Neural cell (in vitro differentiated cells): ENCODE measurements at regions not wholly inside any gene's neighbourhood (a gene's known extent, or its start where the extent isn't known, plus 50 kb on each side); places are given as distances from the start of the nearest gene placed in this dataset.

Source experiments
- EP300 ChIP-seq: fragments of 450-650 bp; conservative IDR thresholded peaks from 2 replicates; pipeline ENCODE4 v1.6.1; 2014; ENCODE audit warnings: antibody characterized with exemption, mild to moderate bottlenecking, moderate library complexity; ENCODE audit not compliant: poor library complexity, severe bottlenecking
- MXI1 ChIP-seq: fragments of 450-650 bp; conservative IDR thresholded peaks from 2 replicates; pipeline ENCODE4 v1.6.1; 2014; ENCODE audit warnings: antibody characterized with exemption, mild to moderate bottlenecking; ENCODE audit not compliant: poor library complexity, severe bottlenecking
- POLR2AphosphoS5 ChIP-seq: IDR thresholded peaks from 2 replicates; pipeline ENCODE4 v1.6.1; 2012
- TF ChIP-seq, protein P1 (sequence below): IDR thresholded peaks from 2 replicates; pipeline ENCODE4 v1.6.1; 2012; ENCODE audit warnings: borderline replicate concordance
- TF ChIP-seq, protein P2 (sequence below): fragments of 450-650 bp; IDR thresholded peaks from 2 replicates; pipeline ENCODE4 v1.5.1; 2014; ENCODE audit warnings: antibody characterized with exemption, mild to moderate bottlenecking, moderate library complexity; ENCODE audit not compliant: poor library complexity, severe bottlenecking

DNA sequence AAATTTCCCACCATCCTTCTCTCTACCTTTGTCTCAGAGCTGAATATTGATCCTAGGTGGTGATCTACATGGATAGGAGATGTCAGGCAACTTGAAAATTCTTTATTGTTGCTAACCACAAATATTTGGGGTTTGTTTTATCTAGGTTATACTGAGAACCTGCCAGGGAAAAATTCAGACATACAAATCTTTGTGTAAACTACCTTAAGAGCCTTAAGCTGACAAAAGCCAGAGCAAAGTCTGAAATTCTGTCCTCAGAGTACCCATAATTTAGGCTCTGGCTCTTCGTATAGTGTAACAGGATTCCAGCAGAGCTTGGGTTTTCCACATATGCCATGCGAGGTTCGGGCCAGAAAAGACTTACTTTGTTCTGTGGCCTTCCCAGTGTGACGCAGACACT, 406.7 kb upstream of the MAF start:
- TF ChIP-seq POLR2AphosphoS5 (no peak), MXI1 (no peak), EP300 (no peak)
- TF ChIP-seq, protein P1, sequence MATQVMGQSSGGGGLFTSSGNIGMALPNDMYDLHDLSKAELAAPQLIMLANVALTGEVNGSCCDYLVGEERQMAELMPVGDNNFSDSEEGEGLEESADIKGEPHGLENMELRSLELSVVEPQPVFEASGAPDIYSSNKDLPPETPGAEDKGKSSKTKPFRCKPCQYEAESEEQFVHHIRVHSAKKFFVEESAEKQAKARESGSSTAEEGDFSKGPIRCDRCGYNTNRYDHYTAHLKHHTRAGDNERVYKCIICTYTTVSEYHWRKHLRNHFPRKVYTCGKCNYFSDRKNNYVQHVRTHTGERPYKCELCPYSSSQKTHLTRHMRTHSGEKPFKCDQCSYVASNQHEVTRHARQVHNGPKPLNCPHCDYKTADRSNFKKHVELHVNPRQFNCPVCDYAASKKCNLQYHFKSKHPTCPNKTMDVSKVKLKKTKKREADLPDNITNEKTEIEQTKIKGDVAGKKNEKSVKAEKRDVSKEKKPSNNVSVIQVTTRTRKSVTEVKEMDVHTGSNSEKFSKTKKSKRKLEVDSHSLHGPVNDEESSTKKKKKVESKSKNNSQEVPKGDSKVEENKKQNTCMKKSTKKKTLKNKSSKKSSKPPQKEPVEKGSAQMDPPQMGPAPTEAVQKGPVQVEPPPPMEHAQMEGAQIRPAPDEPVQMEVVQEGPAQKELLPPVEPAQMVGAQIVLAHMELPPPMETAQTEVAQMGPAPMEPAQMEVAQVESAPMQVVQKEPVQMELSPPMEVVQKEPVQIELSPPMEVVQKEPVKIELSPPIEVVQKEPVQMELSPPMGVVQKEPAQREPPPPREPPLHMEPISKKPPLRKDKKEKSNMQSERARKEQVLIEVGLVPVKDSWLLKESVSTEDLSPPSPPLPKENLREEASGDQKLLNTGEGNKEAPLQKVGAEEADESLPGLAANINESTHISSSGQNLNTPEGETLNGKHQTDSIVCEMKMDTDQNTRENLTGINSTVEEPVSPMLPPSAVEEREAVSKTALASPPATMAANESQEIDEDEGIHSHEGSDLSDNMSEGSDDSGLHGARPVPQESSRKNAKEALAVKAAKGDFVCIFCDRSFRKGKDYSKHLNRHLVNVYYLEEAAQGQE: no peak
- TF ChIP-seq, protein P2, sequence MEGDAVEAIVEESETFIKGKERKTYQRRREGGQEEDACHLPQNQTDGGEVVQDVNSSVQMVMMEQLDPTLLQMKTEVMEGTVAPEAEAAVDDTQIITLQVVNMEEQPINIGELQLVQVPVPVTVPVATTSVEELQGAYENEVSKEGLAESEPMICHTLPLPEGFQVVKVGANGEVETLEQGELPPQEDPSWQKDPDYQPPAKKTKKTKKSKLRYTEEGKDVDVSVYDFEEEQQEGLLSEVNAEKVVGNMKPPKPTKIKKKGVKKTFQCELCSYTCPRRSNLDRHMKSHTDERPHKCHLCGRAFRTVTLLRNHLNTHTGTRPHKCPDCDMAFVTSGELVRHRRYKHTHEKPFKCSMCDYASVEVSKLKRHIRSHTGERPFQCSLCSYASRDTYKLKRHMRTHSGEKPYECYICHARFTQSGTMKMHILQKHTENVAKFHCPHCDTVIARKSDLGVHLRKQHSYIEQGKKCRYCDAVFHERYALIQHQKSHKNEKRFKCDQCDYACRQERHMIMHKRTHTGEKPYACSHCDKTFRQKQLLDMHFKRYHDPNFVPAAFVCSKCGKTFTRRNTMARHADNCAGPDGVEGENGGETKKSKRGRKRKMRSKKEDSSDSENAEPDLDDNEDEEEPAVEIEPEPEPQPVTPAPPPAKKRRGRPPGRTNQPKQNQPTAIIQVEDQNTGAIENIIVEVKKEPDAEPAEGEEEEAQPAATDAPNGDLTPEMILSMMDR: no peak
